ENCODE measurements at regions not wholly inside any gene's neighbourhood (a gene's known extent, or its start where the extent isn't known, plus 50 kb on each side); places are given as distances from the start of the nearest gene placed in this dataset.

DNA sequence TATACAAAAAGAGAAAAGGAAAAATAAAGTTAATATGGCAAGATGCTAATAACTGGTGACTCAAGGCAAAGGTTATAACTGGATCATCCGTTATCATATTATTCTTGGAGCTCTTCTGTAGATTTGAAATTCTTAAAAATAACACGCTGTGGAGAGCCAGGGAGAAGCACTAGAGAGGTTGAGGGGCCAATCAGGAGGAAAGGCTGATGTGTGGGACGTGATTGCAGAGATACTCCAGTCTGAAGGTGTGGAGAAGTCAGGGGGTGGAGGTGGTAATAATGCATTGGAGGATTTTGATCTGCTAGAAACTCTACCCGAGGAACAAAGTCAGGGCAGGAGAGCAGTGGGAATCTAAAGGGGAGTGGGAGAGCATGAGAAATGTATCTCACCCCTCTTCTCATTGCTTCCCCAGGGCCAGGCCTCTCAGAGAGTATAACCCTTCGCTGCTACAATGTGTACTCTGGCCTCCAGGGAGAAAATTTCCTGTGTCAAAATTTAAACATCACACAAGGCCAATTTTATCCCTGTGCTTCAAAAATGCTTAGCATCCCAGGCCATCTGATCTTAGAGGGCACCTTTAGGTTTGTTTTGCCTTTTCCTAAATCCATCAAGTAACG is 211.5 kb upstream of the SEMA6D start:
- no peak overlapping the region for H3K4me3 ChIP-seq (ENCODE audit: low read depth, low read length)
- TF ChIP-seq, protein P1, sequence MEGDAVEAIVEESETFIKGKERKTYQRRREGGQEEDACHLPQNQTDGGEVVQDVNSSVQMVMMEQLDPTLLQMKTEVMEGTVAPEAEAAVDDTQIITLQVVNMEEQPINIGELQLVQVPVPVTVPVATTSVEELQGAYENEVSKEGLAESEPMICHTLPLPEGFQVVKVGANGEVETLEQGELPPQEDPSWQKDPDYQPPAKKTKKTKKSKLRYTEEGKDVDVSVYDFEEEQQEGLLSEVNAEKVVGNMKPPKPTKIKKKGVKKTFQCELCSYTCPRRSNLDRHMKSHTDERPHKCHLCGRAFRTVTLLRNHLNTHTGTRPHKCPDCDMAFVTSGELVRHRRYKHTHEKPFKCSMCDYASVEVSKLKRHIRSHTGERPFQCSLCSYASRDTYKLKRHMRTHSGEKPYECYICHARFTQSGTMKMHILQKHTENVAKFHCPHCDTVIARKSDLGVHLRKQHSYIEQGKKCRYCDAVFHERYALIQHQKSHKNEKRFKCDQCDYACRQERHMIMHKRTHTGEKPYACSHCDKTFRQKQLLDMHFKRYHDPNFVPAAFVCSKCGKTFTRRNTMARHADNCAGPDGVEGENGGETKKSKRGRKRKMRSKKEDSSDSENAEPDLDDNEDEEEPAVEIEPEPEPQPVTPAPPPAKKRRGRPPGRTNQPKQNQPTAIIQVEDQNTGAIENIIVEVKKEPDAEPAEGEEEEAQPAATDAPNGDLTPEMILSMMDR (IDR thresholded peaks at IDR 0.05; ENCODE audit: insufficient read depth, low read length), result no peak
- DNase-seq (ENCODE audit: low read depth), result no peak

GRCh38 chr15:47506329-47507100 is 210.8 kb upstream of the SEMA6D start:
- TF ChIP-seq, protein P1 (IDR thresholded peaks at IDR 0.05; ENCODE audit: insufficient read depth, low read length), result no peak
- H3K4me3 ChIP-seq (ENCODE audit: low read depth, low read length), result no peak overlapping the region
- peak; percentile 52 for DNase-seq (ENCODE audit: low read depth)

GRCh38 chr15:47507221-47507985 is 209.9 kb upstream of the SEMA6D start:
- H3K4me3 ChIP-seq (ENCODE audit: low read depth, low read length), result no peak overlapping the region
- DNase-seq (ENCODE audit: low read depth), result no peak
- TF ChIP-seq, protein P1 (IDR thresholded peaks at IDR 0.05; ENCODE audit: insufficient read depth, low read length), result no peak

DNA sequence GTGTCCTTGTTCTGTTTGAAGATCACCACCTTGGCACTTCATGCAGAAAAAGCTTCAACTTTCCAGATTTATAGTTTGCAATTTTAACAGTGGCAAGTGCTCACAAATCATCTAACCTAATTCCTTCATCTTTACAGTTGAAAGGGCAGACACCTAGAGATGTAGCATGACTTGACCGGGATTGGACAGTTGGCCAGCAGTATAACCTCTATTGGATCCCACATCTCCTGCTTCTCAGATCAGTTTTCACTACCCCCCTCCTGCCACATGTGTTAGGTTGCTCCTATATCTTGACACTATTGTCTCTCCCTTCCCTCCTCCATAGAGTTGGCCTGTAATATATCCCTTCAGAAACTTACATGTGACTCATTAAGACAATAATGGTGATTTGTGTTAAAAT is 206.0 kb upstream of the SEMA6D start:
- H3K4me3 ChIP-seq (ENCODE audit: low read depth, low read length), result no peak overlapping the region
- DNase-seq (ENCODE audit: low read depth), result no peak
- TF ChIP-seq, protein P1 (IDR thresholded peaks at IDR 0.05; ENCODE audit: insufficient read depth, low read length), result no peak

DNA sequence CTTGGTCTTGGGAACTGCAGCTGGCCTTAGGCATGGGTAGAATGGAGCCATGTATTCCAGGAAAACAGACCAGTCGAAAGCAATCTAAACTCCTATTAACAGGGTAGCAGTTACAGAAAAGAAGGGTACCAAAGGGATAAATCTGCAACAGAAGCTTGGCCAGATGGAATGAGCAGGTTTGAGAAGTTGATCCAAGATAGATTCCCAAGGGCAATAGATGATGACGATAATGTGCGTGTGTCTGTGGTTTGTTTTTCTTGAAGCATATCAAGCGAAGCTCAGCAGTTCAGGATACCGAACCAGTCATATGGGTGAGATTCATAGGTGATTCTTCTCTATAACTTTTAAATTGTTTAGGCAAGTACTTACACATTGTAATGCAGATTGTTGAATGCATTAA is 203.8 kb upstream of the SEMA6D start:
- no peak overlapping the region for H3K4me3 ChIP-seq (ENCODE audit: low read depth, low read length)
- TF ChIP-seq, protein P1 (IDR thresholded peaks at IDR 0.05; ENCODE audit: insufficient read depth, low read length), result no peak

GRCh38 chr15:47514200-47514652 is 203.1 kb upstream of the SEMA6D start:
- no peak overlapping the region for H3K4me3 ChIP-seq (ENCODE audit: low read depth, low read length)
- TF ChIP-seq, protein P1 (IDR thresholded peaks at IDR 0.05; ENCODE audit: insufficient read depth, low read length), result no peak
- peak; percentile 73 for DNase-seq (ENCODE audit: low read depth)

More for the DNA sequence above, 203.8 kb upstream of the SEMA6D start:
- peak; percentile 43 for DNase-seq (ENCODE audit: low read depth)

All from fibroblast of the aortic adventitia (primary cell).